ENCODE measurements at regions not wholly inside any gene's neighbourhood (a gene's known extent, or its start where the extent isn't known, plus 50 kb on each side); places are given as distances from the start of the nearest gene placed in this dataset.

GRCh38 chr3:137259089-137259488 lies 301.3 kb downstream of the IL20RB start:
- Mint-ChIP-seq H3K4me1 (ENCODE audit: low read depth, unreplicated experiment) (peaks cover 6% of the 10 kb centered on the region), H3K27ac (ENCODE audit: unreplicated experiment) (no peak overlapping the region), H3K36me3 (ENCODE audit: low read depth, unreplicated experiment) (no peaks in the 10 kb centered on the region), H3K27me3 (ENCODE audit: low read depth, unreplicated experiment) (peaks cover 4% of the 10 kb centered on the region), H3K9me3 (ENCODE audit: unreplicated experiment) (no peaks in the 10 kb centered on the region), H3K4me3 (ENCODE audit: unreplicated experiment) (no peak overlapping the region)
- no peak for DNase-seq (ENCODE audit: low read depth)
- H3K36me3 ChIP-seq (ENCODE audit: insufficient read depth, low read length): no peaks in the 10 kb centered on the region
- H4K20me1 ChIP-seq (ENCODE audit: insufficient read depth, low read length): no peaks in the 10 kb centered on the region
- TF ChIP-seq EZH2 (IDR thresholded peaks at IDR 0.05; ENCODE audit: insufficient read depth, low read length): no peak
- TF ChIP-seq, protein P1, sequence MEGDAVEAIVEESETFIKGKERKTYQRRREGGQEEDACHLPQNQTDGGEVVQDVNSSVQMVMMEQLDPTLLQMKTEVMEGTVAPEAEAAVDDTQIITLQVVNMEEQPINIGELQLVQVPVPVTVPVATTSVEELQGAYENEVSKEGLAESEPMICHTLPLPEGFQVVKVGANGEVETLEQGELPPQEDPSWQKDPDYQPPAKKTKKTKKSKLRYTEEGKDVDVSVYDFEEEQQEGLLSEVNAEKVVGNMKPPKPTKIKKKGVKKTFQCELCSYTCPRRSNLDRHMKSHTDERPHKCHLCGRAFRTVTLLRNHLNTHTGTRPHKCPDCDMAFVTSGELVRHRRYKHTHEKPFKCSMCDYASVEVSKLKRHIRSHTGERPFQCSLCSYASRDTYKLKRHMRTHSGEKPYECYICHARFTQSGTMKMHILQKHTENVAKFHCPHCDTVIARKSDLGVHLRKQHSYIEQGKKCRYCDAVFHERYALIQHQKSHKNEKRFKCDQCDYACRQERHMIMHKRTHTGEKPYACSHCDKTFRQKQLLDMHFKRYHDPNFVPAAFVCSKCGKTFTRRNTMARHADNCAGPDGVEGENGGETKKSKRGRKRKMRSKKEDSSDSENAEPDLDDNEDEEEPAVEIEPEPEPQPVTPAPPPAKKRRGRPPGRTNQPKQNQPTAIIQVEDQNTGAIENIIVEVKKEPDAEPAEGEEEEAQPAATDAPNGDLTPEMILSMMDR (IDR thresholded peaks at IDR 0.05; ENCODE audit: insufficient read depth, low read depth, low read length): no peak
- no peak for FAIRE-seq
- no peak overlapping the region for H3K4me3 ChIP-seq (ENCODE audit: insufficient read depth, low read depth, low read length)
- no peaks in the 10 kb centered on the region for H3K27me3 ChIP-seq (ENCODE audit: insufficient read depth, low read length)
- no peak overlapping the region for H3K27ac ChIP-seq (ENCODE audit: low read depth, low read length)
- H3K79me2 ChIP-seq (ENCODE audit: insufficient read depth, low read length): no peaks in the 10 kb centered on the region
- no peak overlapping the region for H3K9ac ChIP-seq (ENCODE audit: low read length)
- H3K4me2 ChIP-seq (ENCODE audit: low read length): no peak overlapping the region
- no peak overlapping the region for H2AFZ ChIP-seq (ENCODE audit: low read depth, low read length)
- H3K9me3 ChIP-seq (ENCODE audit: insufficient read depth, low read depth, low read length): no peaks in the 10 kb centered on the region
- no peaks in the 10 kb centered on the region for H3K4me1 ChIP-seq (ENCODE audit: insufficient read depth, low read length)

DNA sequence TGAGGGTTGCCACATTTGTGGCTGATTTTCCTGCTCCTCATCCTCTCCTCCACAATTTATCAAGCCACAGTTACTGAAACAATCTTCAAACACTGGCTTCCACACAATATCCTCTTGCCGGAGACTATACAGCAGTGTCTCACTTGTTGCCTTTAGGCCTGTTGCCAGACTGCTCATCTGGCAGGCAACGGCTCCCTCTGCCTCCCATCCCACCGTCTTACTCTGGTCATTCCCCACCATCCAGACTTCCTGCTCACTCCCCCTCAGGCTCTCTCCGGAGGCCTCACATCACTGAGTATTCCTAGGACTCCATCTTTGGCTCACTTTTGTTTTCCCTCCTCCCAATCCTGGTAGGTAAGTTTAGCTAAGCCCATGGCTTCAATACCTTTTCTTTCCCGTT lies 301.9 kb downstream of the IL20RB start:
- H3K4me3 ChIP-seq (ENCODE audit: insufficient read depth, low read depth, low read length): no peak overlapping the region
- H3K9me3 ChIP-seq (ENCODE audit: insufficient read depth, low read depth, low read length): no peaks in the 10 kb centered on the region
- no peak for FAIRE-seq
- H3K36me3 ChIP-seq (ENCODE audit: insufficient read depth, low read length): no peaks in the 10 kb centered on the region
- H4K20me1 ChIP-seq (ENCODE audit: insufficient read depth, low read length): no peaks in the 10 kb centered on the region
- no peaks in the 10 kb centered on the region for H3K27me3 ChIP-seq (ENCODE audit: insufficient read depth, low read length)
- H3K4me1 ChIP-seq (ENCODE audit: insufficient read depth, low read length): no peaks in the 10 kb centered on the region
- H3K36me3 Mint-ChIP-seq (ENCODE audit: low read depth, unreplicated experiment): no peaks in the 10 kb centered on the region
- no peak overlapping the region for H3K9ac ChIP-seq (ENCODE audit: low read length)
- H3K27ac Mint-ChIP-seq (ENCODE audit: unreplicated experiment): no peak overlapping the region
- no peak overlapping the region for H3K4me3 Mint-ChIP-seq (ENCODE audit: unreplicated experiment)
- H2AFZ ChIP-seq (ENCODE audit: low read depth, low read length): no peak overlapping the region
- no peak overlapping the region for H3K27ac ChIP-seq (ENCODE audit: low read depth, low read length)
- H3K27me3 Mint-ChIP-seq (ENCODE audit: low read depth, unreplicated experiment): peaks cover 4% of the 10 kb centered on the region
- H3K4me2 ChIP-seq (ENCODE audit: low read length): no peak overlapping the region
- TF ChIP-seq, protein P1 (IDR thresholded peaks at IDR 0.05; ENCODE audit: insufficient read depth, low read depth, low read length): no peak
- TF ChIP-seq EZH2 (IDR thresholded peaks at IDR 0.05; ENCODE audit: insufficient read depth, low read length): no peak
- no peaks in the 10 kb centered on the region for H3K79me2 ChIP-seq (ENCODE audit: insufficient read depth, low read length)
- no peak for DNase-seq (ENCODE audit: low read depth)
- H3K4me1 Mint-ChIP-seq (ENCODE audit: low read depth, unreplicated experiment): peaks cover 6% of the 10 kb centered on the region
- no peaks in the 10 kb centered on the region for H3K9me3 Mint-ChIP-seq (ENCODE audit: unreplicated experiment)

GRCh38 chr3:137264071-137264820 lies 306.5 kb downstream of the IL20RB start:
- H3K4me1 Mint-ChIP-seq (ENCODE audit: low read depth, unreplicated experiment): peaks cover 3% of the 10 kb centered on the region
- H3K9me3 Mint-ChIP-seq (ENCODE audit: unreplicated experiment): no peaks in the 10 kb centered on the region
- DNase-seq (ENCODE audit: low read depth) (no peak), FAIRE-seq (no peak)
- Histone ChIP-seq H3K4me1 (ENCODE audit: insufficient read depth, low read length) (no peaks in the 10 kb centered on the region), H2AFZ (ENCODE audit: low read depth, low read length) (no peak overlapping the region), H3K9ac (ENCODE audit: low read length) (no peak overlapping the region), H3K79me2 (ENCODE audit: insufficient read depth, low read length) (no peaks in the 10 kb centered on the region), H4K20me1 (ENCODE audit: insufficient read depth, low read length) (no peaks in the 10 kb centered on the region), H3K4me3 (ENCODE audit: insufficient read depth, low read depth, low read length) (no peak overlapping the region), H3K36me3 (ENCODE audit: insufficient read depth, low read length) (no peaks in the 10 kb centered on the region), H3K4me2 (ENCODE audit: low read length) (no peak overlapping the region), H3K27ac (ENCODE audit: low read depth, low read length) (no peak overlapping the region), H3K27me3 (ENCODE audit: insufficient read depth, low read length) (no peaks in the 10 kb centered on the region), H3K9me3 (ENCODE audit: insufficient read depth, low read depth, low read length) (no peaks in the 10 kb centered on the region)
- peaks cover 4% of the 10 kb centered on the region for H3K27me3 Mint-ChIP-seq (ENCODE audit: low read depth, unreplicated experiment)
- no peak overlapping the region for H3K4me3 Mint-ChIP-seq (ENCODE audit: unreplicated experiment)
- TF ChIP-seq EZH2 (IDR thresholded peaks at IDR 0.05; ENCODE audit: insufficient read depth, low read length): no peak
- H3K27ac Mint-ChIP-seq (ENCODE audit: unreplicated experiment): no peak overlapping the region
- H3K36me3 Mint-ChIP-seq (ENCODE audit: low read depth, unreplicated experiment): no peaks in the 10 kb centered on the region
